Islet precursor cell (in vitro differentiated cells): ENCODE measurements at regions not wholly inside any gene's neighbourhood (a gene's known extent, or its start where the extent isn't known, plus 50 kb on each side); places are given as distances from the start of the nearest gene placed in this dataset.
"Not testable (repeated sequence)": the region's sequence is repeated elsewhere in the genome, so short reads cannot be mapped to it uniquely, and the experiment has no call there.

ENCODE experiments used
- DNase-seq: peaks from one replicate; pipeline ENCODE4 v3.0.0-alpha.2; 2018

GRCh38 chr2:173673640-173674039 is 291.5 kb downstream of the SP3 start:
- no peak for DNase-seq

- no peak for DNase-seq
These were observed 288.5 kb downstream of the SP3 start for GRCh38 chr2:173676647-173677046.

DNA sequence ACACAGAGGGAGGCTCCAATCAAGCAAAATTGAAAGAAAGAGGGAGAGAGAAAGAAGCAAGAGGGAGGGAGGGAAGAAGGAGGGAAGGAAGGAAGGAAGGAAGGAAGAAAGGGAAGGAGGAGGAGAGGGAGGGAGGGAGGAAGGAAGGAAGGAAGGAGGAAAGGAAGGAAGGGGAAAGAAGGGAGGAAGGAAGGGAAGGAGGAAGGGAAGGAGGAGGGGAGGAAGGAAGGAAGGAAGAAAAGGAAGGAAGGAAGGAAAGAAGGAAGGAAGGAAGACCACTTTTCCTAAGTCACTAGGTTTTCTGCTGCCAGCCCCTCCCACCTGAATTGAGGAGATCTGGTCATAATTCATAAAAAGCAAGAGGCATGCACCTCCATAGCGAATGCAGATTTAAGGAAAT is 287.0 kb downstream of the SP3 start:
- no peak for DNase-seq

DNA sequence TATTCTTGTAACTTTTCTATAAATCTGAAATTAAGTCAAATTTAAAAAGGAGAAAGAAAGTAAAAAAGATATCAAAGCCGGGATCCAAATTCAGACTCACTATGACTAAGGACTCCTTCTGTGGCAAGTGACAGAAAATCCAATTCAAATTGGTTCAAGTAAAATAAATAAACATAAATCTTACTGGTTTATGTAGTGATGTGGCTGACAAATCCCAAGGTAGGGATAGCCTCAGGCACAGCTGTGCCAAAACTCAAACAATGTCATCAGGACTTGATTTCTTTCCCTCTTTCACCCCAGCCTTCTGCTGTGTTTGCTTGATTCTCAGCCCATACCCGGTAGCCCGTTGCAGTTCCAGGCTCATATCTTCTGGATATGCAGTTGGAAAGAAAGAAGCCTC is 284.6 kb downstream of the SP3 start:
- no peak for DNase-seq

GRCh38 chr2:173681881-173682650 is 283.1 kb downstream of the SP3 start:
- no peak for DNase-seq

DNA sequence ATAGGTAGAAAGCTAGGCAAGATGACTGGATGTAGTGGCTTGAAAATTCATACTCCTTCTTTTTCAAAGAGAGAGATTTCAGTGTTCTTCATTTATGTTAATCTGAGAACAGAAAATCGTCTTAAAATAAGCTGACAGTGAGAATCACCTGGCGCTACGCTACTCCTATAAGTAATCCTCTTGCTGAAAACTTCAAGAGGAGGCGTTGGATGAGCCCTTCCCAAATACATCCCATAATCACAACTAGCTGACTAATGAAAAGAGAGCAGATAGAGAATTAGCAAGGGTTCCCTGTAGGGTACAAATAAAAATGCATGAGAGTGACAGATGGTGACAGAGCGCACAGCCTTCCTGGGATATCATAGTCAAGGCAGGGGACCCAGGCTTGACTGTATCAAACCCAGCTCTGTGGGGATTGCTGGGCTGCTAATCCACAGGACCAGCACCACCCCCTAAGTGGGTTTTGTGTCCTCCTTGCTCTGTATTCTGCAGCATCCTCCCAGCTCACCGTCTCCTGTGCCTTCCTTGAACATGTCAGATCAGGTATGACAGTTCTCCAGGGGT is 280.2 kb downstream of the SP3 start:
- no peak for DNase-seq

GRCh38 chr2:173690349-173690748 is 274.8 kb downstream of the SP3 start:
- no peak for DNase-seq

GRCh38 chr2:173692068-173692467 is 273.1 kb downstream of the SP3 start:
- DNase-seq = no peak

- no peak for DNase-seq
These were observed 272.1 kb downstream of the SP3 start for GRCh38 chr2:173693044-173693589.

GRCh38 chr2:173696274-173696673 is 268.9 kb downstream of the SP3 start:
- DNase-seq = no peak

- no peak for DNase-seq
These were observed 267.2 kb downstream of the SP3 start for GRCh38 chr2:173697929-173698328.

DNA sequence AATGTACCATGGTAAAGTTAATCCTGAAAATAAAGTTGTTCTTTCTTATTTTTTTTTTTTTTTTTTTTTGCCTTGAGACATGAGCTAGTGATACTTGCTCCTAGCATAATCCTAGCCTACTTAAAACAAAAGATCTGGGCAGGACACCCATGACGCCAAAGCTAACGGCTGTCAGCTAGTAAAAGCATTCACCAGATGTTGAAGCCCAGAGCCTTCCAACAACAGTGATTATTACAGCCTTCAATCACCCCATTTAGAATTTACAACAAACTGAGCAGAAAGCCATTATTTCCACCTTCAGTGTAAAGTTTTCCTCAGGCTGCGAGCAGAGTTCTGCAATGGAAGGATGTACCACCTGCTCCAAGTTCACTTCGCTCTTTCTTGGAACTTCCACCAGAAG is 259.5 kb downstream of the SP3 start:
- no peak for DNase-seq

GRCh38 chr2:173706936-173707335 is 258.2 kb downstream of the SP3 start:
- DNase-seq = no peak

- DNase-seq = no peak
These were observed 256.4 kb downstream of the SP3 start for GRCh38 chr2:173708806-173709205.

GRCh38 chr2:173711816-173712215 is 253.4 kb downstream of the SP3 start:
- DNase-seq = no peak

GRCh38 chr2:173713904-173714555 is 251.1 kb downstream of the SP3 start:
- peak; percentile 31 for DNase-seq

GRCh38 chr2:173715441-173715840 is 249.7 kb downstream of the SP3 start:
- peak; percentile 19 for DNase-seq

DNA sequence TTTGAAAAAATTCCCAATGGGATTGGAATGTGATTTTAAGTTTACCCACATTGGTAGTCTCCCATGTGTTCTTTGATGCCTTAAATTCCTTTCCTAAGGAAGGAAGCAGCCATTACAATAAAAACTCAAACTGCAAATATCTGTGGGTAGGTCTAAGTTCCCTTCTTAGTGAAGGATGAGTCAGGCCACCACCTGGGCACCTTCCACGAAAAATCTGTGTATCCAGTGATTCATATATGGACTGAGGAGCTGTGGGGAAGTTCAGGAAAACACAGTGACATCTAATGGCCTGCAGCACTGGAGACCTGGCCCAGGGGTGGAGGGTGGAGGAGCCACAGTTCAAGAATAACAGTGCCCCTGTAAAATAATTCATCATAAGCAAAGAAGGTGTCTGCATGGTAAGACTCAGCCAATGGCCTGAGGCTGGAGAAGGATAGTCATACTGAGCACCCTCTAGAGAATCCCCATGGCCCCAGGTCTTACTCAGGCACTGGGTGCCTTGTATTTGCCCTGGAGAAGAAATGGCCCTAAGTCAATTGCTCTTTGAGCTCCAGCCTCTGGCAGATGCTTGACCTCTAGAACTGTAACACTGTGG is 248.6 kb downstream of the SP3 start:
- DNase-seq = peak; percentile 24

DNA sequence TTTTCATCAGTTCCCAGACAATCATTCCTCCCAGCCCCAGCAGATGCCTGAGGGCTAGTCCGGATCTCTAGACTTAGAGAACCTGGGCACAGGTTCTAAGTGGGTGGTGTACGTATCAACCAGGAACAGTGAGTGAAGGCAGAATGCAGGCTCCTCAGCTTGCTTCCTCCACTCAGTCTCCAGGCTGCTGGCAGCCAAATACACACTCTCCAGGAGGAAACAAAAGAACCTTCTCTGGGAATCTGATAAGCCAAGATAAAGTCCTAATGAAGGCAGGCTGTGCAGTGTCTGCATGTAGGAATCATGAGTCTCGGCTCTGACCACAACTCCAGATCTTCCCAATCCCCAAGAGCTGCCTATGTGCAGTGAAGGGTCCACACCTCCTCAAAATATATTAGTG is 245.7 kb downstream of the SP3 start:
- DNase-seq = peak; percentile 54

DNA sequence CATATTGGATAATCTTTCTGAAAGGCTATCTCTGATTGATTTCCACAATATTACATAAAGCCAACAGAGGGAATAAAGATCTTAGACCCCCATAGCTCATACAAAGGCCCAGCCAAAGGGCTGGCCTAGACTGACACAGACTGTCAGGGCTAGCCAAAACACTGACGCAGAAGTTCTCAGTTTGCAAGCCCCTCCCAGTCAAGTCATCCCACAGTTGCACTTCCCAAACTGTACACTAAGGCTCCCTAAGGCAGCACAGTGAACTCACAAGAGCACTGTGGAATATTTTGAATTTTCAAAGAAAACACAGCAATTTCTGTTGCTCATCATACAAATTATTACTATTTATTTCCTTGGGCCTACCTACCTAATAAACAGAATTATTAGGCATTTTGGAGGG is 244.9 kb downstream of the SP3 start:
- peak; percentile 57 for DNase-seq

- DNase-seq = peak; percentile 8
These were observed 230.4 kb downstream of the SP3 start for GRCh38 chr2:173734797-173735196.

DNA sequence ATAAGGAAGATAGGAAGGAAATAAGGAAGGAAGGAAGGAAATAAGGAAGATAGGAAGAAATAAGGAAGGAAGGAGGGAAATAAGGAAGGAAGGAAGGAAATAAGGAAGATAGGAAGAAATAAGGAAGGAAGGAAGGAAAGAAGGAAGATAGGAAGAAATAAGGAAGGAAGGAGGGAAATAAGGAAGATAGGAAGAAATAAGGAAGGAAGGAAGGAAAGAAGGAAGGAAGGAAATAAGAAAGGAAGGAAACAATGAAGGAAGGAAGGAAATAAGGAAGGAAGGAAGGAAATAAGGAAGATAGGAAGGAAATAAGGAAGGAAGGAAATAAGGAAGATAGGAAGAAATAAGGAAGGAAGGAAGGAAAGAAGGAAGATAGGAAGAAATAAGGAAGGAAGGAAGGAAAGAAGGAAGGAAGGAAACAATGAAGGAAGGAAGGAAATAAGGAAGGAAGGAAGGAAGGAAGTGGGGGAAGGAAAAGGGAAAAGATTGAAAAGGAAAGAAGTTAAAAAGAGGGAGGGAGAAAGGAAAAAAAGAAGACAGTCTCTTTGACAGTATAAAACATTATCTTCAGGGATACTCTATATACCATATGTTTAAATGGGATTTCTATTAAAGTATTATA is 227.1 kb downstream of the SP3 start:
- not testable (repeated sequence) for DNase-seq

DNA sequence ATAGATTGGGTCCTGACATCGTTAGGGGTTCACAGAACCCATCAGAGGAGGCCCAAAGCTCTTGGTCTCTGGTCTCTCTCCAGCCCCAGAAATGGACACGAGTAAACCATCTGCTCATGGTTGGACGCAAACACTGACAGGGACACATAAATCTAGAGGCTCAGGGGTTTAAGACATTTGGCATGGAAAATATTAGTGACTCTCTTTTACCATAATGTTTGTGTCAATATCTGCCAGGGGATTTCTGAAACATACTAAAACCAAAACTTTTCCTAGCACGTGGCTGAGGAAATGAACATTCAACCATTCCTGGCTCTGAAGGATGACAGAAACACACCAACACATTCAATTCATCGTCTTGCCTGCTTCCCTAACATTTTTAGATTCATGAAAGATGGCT is 226.2 kb downstream of the SP3 start:
- DNase-seq = peak; percentile 17
